ENCODE measurements at regions not wholly inside any gene's neighbourhood (a gene's known extent, or its start where the extent isn't known, plus 50 kb on each side); places are given as distances from the start of the nearest gene placed in this dataset.

DNA sequence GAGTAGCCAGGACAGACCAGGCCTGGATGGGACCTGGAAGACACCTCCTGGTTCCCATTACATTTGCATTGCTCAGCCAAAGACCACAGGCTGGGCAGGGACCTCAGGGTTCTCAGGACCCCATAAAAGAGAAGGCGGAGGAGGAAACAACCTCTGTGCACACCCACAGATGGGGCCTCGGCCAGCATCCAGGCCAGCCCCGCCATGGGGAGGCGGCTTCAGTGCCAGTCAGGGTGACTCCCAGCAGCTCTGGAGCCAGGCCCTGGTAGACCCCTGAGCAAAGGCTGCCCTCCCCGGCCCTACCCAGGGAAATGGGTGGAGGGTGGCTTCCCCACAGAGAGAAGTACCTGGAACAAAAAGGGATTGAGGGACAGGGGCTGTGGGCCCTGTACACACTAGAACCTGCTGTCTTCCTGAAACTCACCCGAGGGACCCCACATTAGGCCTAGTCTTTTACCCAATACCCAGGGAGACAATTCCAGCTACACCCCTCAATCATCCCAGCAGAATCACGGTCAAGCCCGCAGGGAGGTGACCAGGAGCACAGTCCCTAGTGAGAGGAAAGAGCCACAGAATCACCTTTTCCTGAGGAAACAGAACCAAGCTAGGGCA lies 64.5 kb downstream of the PSMG1 start:
- DNase-seq (ENCODE audit: low spot score in 2 of 2), result no peak
- no peaks in the 10 kb centered on the region for H3K27me3 ChIP-seq
- TF ChIP-seq POLR2A (IDR thresholded peaks at IDR 0.05) (no peak), EP300 (IDR thresholded peaks at IDR 0.05) (no peak), CTCF (IDR thresholded peaks at IDR 0.05) (no peak)
- no peak overlapping the region for H3K4me3 ChIP-seq
- H3K4me1 ChIP-seq, result no peaks in the 10 kb centered on the region
- H3K36me3 ChIP-seq, result no peaks in the 10 kb centered on the region
- WGBS, 2 donors, result 85 to 88% methylated on average over 6 to 8 of the region's 8 CpGs
- peaks cover 0 to 21% (median 0%) of the 10 kb centered on the region in 4 donors for H3K9me3 ChIP-seq
- H3K27ac ChIP-seq, result no peak overlapping the region

DNA sequence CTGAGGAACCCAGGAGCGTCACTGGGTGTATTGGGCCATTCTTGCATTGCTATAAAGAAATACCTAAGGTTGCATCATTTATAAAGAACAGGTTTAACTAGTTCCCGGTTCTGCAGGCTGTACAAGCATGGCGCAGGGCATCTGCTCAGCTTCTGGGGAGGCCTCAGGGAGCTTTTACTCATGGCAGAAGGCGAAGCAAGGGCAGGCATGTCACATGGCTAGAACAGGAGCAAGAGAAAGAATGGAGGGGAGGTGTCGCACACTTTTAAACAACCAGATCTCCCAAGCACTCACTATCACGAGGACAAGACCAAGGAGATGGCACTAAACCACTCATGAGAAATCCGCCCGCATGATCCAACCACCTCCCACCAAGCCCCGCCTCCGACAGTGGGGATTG lies 65.2 kb downstream of the PSMG1 start:
- no peak for DNase-seq (ENCODE audit: low spot score in 2 of 2)
- Histone ChIP-seq H3K4me1 (no peaks in the 10 kb centered on the region), H3K4me3 (no peak overlapping the region), H3K27me3 (no peaks in the 10 kb centered on the region), H3K36me3 (no peaks in the 10 kb centered on the region), H3K27ac (no peak overlapping the region), H3K9me3 (peaks cover 0 to 15% (median 0%) of the 10 kb centered on the region in 4 donors)
- 95 to 98% methylated on average over 10 of the region's 10 CpGs for WGBS, 2 donors
- TF ChIP-seq CTCF (IDR thresholded peaks at IDR 0.05) (no peak), EP300 (IDR thresholded peaks at IDR 0.05) (no peak), POLR2A (IDR thresholded peaks at IDR 0.05) (no peak)

GRCh38 chr21:39117440-39117970 lies 65.7 kb downstream of the PSMG1 start:
- H3K36me3 ChIP-seq, result no peaks in the 10 kb centered on the region
- H3K27ac ChIP-seq, result no peak overlapping the region
- no peak for TF ChIP-seq POLR2A (IDR thresholded peaks at IDR 0.05)
- TF ChIP-seq EP300 (IDR thresholded peaks at IDR 0.05), result no peak
- TF ChIP-seq CTCF (IDR thresholded peaks at IDR 0.05), result no peak
- no peak overlapping the region for H3K4me3 ChIP-seq
- peaks cover 0 to 9% (median 0%) of the 10 kb centered on the region in 4 donors for H3K9me3 ChIP-seq
- DNase-seq (ENCODE audit: low spot score in 2 of 2), result no peak
- no peaks in the 10 kb centered on the region for H3K27me3 ChIP-seq
- no peaks in the 10 kb centered on the region for H3K4me1 ChIP-seq
- 94 to 95% methylated on average over 11 of the region's 11 CpGs for WGBS, 2 donors

DNA sequence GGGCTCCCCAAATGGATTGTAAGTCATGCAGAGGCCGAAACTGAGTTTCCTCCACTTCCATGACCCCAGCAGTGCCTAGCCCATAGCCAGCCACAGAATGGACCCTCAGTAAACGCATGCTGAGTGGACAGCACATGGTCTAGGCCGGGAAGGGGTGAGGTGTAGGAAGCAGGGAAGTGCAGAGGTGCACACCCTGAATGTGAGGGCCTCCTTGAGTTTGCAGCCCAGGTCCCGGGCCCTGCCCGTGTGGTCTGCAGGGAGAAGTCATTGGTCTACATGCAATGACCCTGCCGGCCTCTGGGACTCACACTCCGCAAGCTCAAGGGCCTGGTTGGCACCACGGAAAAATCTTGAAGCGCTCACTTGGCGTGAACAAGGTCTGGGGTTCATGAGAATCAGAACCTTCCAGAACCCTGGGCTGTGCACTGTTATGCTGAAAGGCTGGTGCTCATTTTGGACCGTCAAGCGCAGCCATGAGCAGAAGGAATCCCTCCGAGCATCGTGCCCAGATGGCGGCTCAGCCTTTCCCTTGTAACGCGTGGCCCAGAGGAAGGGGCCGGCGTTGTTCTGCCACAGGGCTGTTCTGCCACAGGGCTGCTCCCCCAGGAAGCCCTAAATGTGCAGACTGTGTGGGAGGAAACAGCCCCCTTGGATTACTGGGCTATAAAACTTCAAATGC lies 66.4 kb downstream of the PSMG1 start:
- H3K36me3 ChIP-seq, result no peaks in the 10 kb centered on the region
- H3K4me3 ChIP-seq, result no peak overlapping the region
- H3K4me1 ChIP-seq, result peaks cover 0 to 2% (median 0%) of the 10 kb centered on the region in 4 donors
- 87 to 92% methylated on average over 18 to 19 of the region's 19 CpGs for WGBS, 2 donors
- TF ChIP-seq EP300 (IDR thresholded peaks at IDR 0.05) (no peak), CTCF (IDR thresholded peaks at IDR 0.05) (no peak)
- H3K27me3 ChIP-seq, result no peaks in the 10 kb centered on the region
- H3K9me3 ChIP-seq, result peaks cover 0 to 5% (median 0%) of the 10 kb centered on the region in 4 donors
- DNase-seq (ENCODE audit: low spot score in 2 of 2), result no peak
- no peak overlapping the region for H3K27ac ChIP-seq

GRCh38 chr21:39115576-39116235 lies 67.5 kb downstream of the PSMG1 start:
- 77 to 87% methylated on average over 9 to 10 of the region's 10 CpGs for WGBS, 2 donors
- Histone ChIP-seq H3K9me3 (no peaks in the 10 kb centered on the region), H3K4me3 (no peak overlapping the region), H3K36me3 (no peaks in the 10 kb centered on the region), H3K4me1 (peaks cover 0 to 5% (median 0%) of the 10 kb centered on the region in 4 donors), H3K27ac (no peak overlapping the region), H3K27me3 (no peaks in the 10 kb centered on the region)
- TF ChIP-seq EP300 (IDR thresholded peaks at IDR 0.05) (no peak), CTCF (IDR thresholded peaks at IDR 0.05) (no peak), POLR2A (IDR thresholded peaks at IDR 0.05) (no peak)
- DNase-seq (ENCODE audit: low spot score in 2 of 2), result no peak
